Esophagus muscularis mucosa (tissue), 4 donors: ENCODE measurements at regions not wholly inside any gene's neighbourhood (a gene's known extent, or its start where the extent isn't known, plus 50 kb on each side); places are given as distances from the start of the nearest gene placed in this dataset.
A peak's percentile ranks its signal among the peaks of the same experiment; 100 is the strongest.

ENCODE experiments used
- DNase-seq: peaks from one replicate; pipeline ENCODE4 v3.0.0-alpha.2; 2017; ENCODE audit errors: extremely low spot score
- H3K27ac ChIP-seq, 4 donors: fragments of 200-600 bp; sonication (generic); replicated peaks in 1 of 4; 1 replicate in 3 of 4; 2 replicates in 1 of 4; pipeline ENCODE4 v1.5.1; 2016 to 2019; ENCODE audit warnings: mild to moderate bottlenecking in 1 of 4
- H3K27me3 ChIP-seq, 4 donors: fragments of 200-600 bp; sonication (generic); one replicate each; pipeline versions ENCODE4 v1.5.1 to v1.6.0; 2016 to 2019
- H3K36me3 ChIP-seq, 4 donors: fragments of 200-600 bp; sonication (generic); one replicate each; pipeline ENCODE4 v1.5.1; 2016 to 2019
- H3K4me1 ChIP-seq, 4 donors: fragments of 200-600 bp; sonication (generic); one replicate each; pipeline ENCODE4 v1.5.1; 2016 to 2019
- H3K4me3 ChIP-seq, 4 donors: fragments of 200-600 bp; sonication (generic); 1 replicate in 2 of 4; 2 replicates in 2 of 4; pipeline ENCODE4 v1.5.1; 2016 to 2019; ENCODE audit warnings: mild to moderate bottlenecking in 4 of 4, moderate library complexity in 1 of 4
- H3K9me3 ChIP-seq, 4 donors: fragments of 200-600 bp; sonication (generic); 1 replicate in 3 of 4; 2 replicates in 1 of 4; pipeline ENCODE4 v1.5.1; 2016 to 2019
- CTCF ChIP-seq, 3 experiments: fragments of 200-600 bp in 2 of 3; fragments of 450-650 bp in 1 of 3; sonication (generic) in 2 of 3; IDR thresholded peaks; one replicate each; pipeline ENCODE4 v1.5.1; 2017 to 2019; ENCODE audit warnings: antibody characterized with exemption in 3 of 3, mild to moderate bottlenecking in 2 of 3, moderate library complexity in 1 of 3
- EP300 ChIP-seq: sonication (generic); formaldehyde crosslinking; IDR thresholded peaks from one replicate; pipeline ENCODE4 v1.6.1; 2017; ENCODE audit warnings: antibody characterized with exemption
- POLR2A ChIP-seq: fragments of 450-650 bp; IDR thresholded peaks from one replicate; pipeline ENCODE4 v1.6.1; 2017; ENCODE audit warnings: antibody characterized with exemption, moderate library complexity, mild to moderate bottlenecking, low read depth
- POLR2AphosphoS5 ChIP-seq, 2 donors: sonication (generic); formaldehyde crosslinking; IDR thresholded peaks; one replicate each; pipeline ENCODE4 v1.6.1; 2017; ENCODE audit warnings: antibody characterized with exemption in 2 of 2
- WGBS: methylation state at CpG from one replicate; pipeline ENCODE4 v1.1.5; 2018; 5-methylcytosine and 5-hydroxymethylcytosine counted together
- intact Hi-C: fragments of 100-400 bp; cut with DNase I; formaldehyde crosslinking; loops from one replicate; pipeline ENCODE4 v1.15.1; 2023

- TF ChIP-seq CTCF (IDR thresholded peaks at IDR 0.05) (peak; percentile 17 to 47 (median 25)), POLR2A (no peak), POLR2AphosphoS5 (IDR thresholded peaks at IDR 0.05) (peak in 1 of 2 donors; percentile 41)
- peaks cover 0 to 4% (median 0%) of the 10 kb centered on the region in 4 donors for H3K27me3 ChIP-seq
- peaks cover 3 to 20% (median 13%) of the 10 kb centered on the region in 4 donors for H3K4me1 ChIP-seq
- H3K9me3 ChIP-seq = no peaks in the 10 kb centered on the region
- H3K4me3 ChIP-seq = no peak overlapping the region
- H3K27ac ChIP-seq = peak overlapping the region in 1 of 4 donors; percentile 33
- 46% methylated on average over 10 of the region's 16 CpGs for WGBS
- intact Hi-C loops = no loop called here
- peak; percentile 88 for DNase-seq
- no peaks in the 10 kb centered on the region for H3K36me3 ChIP-seq
These were observed 469.9 kb downstream of the MN1 start for GRCh38 chr22:27331526-27332281.

GRCh38 chr22:27335102-27335660, 466.4 kb downstream of the MN1 start:
- 58% methylated on average over 3 of the region's 3 CpGs for WGBS
- Histone ChIP-seq H3K27me3 (no peaks in the 10 kb centered on the region), H3K27ac (no peak overlapping the region), H3K4me1 (peaks cover 3 to 12% (median 11%) of the 10 kb centered on the region in 4 donors), H3K36me3 (no peaks in the 10 kb centered on the region), H3K4me3 (no peak overlapping the region), H3K9me3 (no peaks in the 10 kb centered on the region)
- intact Hi-C loops = no loop called here
- TF ChIP-seq POLR2AphosphoS5 (IDR thresholded peaks at IDR 0.05) = no peak
- TF ChIP-seq EP300 = no peak
- TF ChIP-seq POLR2A = no peak
- TF ChIP-seq CTCF (IDR thresholded peaks at IDR 0.05) = no peak
- DNase-seq = peak; percentile 60

- H3K4me1 ChIP-seq = peaks cover 3 to 12% (median 10%) of the 10 kb centered on the region in 4 donors
- peaks cover 0 to 3% (median under 1%) of the 10 kb centered on the region in 4 donors for H3K9me3 ChIP-seq
- H3K27me3 ChIP-seq = no peaks in the 10 kb centered on the region
- peak; percentile 72 for DNase-seq
- H3K4me3 ChIP-seq = no peak overlapping the region
- intact Hi-C loops = no loop called here
- H3K27ac ChIP-seq = no peak overlapping the region
- no peaks in the 10 kb centered on the region for H3K36me3 ChIP-seq
- TF ChIP-seq EP300 (no peak), POLR2A (no peak), CTCF (IDR thresholded peaks at IDR 0.05) (no peak), POLR2AphosphoS5 (IDR thresholded peaks at IDR 0.05) (no peak)
- 72% methylated on average over 10 of the region's 10 CpGs for WGBS
These were observed 465.1 kb downstream of the MN1 start for GRCh38 chr22:27336151-27337090.

GRCh38 chr22:27337676-27338075, 463.9 kb downstream of the MN1 start:
- H3K9me3 ChIP-seq = peaks cover 0 to 14% (median 13%) of the 10 kb centered on the region in 4 donors
- intact Hi-C loops = no loop called here
- WGBS = 90% methylated on average over 2 of the region's 2 CpGs
- H3K4me1 ChIP-seq = no peaks in the 10 kb centered on the region
- H3K27ac ChIP-seq = no peak overlapping the region
- no peaks in the 10 kb centered on the region for H3K36me3 ChIP-seq
- no peak overlapping the region for H3K4me3 ChIP-seq
- H3K27me3 ChIP-seq = no peaks in the 10 kb centered on the region
- peak; percentile 64 for DNase-seq
- TF ChIP-seq EP300 = no peak
- no peak for TF ChIP-seq POLR2A
- no peak for TF ChIP-seq POLR2AphosphoS5 (IDR thresholded peaks at IDR 0.05)
- no peak for TF ChIP-seq CTCF (IDR thresholded peaks at IDR 0.05)
